Hepatocyte (in vitro differentiated cells): ENCODE measurements at regions not wholly inside any gene's neighbourhood (a gene's known extent, or its start where the extent isn't known, plus 50 kb on each side); places are given as distances from the start of the nearest gene placed in this dataset.

Source experiments
- DNase-seq: peaks from one replicate; pipeline ENCODE4 v3.0.0-alpha.2; 2016; ENCODE audit warnings: low spot score
- H2AFZ ChIP-seq: fragments of 200-600 bp; sonication (generic); 2 replicates; pipeline ENCODE4 v1.6.0; 2016; ENCODE audit warnings: antibody characterized with exemption, mild to moderate bottlenecking
- H3K27ac ChIP-seq: fragments of 200-600 bp; sonication (generic); 2 replicates; pipeline ENCODE4 v1.5.1; 2016; ENCODE audit warnings: mild to moderate bottlenecking
- H3K27me3 ChIP-seq: fragments of 200-600 bp; sonication (generic); 2 replicates; pipeline ENCODE4 v1.6.1; 2016
- H3K36me3 ChIP-seq: fragments of 200-600 bp; sonication (generic); replicated peaks from 2 replicates; pipeline ENCODE4 v1.5.1; 2016; ENCODE audit warnings: low read depth; ENCODE audit not compliant: insufficient read depth
- H3K4me1 ChIP-seq: fragments of 200-600 bp; sonication (generic); 2 replicates; pipeline ENCODE4 v1.5.1; 2016; ENCODE audit warnings: mild to moderate bottlenecking, moderate library complexity; ENCODE audit not compliant: insufficient read depth
- H3K4me2 ChIP-seq: fragments of 200-600 bp; sonication (generic); 2 replicates; pipeline ENCODE4 v1.6.0; 2016
- H3K4me3 ChIP-seq: fragments of 200-600 bp; sonication (generic); 2 replicates; pipeline ENCODE4 v1.5.1; 2016; ENCODE audit warnings: mild to moderate bottlenecking
- H3K79me2 ChIP-seq: fragments of 200-600 bp; sonication (generic); 2 replicates; pipeline ENCODE4 v1.6.0; 2017; ENCODE audit warnings: mild to moderate bottlenecking
- H3K9me2 ChIP-seq: fragments of 200-600 bp; sonication (generic); replicated peaks from 2 replicates; pipeline ENCODE4 v1.6.0; 2017; ENCODE audit warnings: mild to moderate bottlenecking; ENCODE audit not compliant: insufficient read depth
- H3K9me3 ChIP-seq: fragments of 200-600 bp; sonication (generic); 2 replicates; pipeline ENCODE4 v1.5.1; 2016; ENCODE audit warnings: low read depth, mild to moderate bottlenecking
- H4K20me1 ChIP-seq: fragments of 200-600 bp; sonication (generic); 2 replicates; pipeline ENCODE4 v1.6.0; 2016; ENCODE audit warnings: mild to moderate bottlenecking; ENCODE audit not compliant: insufficient read depth, poor library complexity, severe bottlenecking
- EZH2 ChIP-seq: fragments of 200-600 bp; sonication (generic); IDR thresholded peaks from 2 replicates; pipeline ENCODE4 v1.6.1; 2016; ENCODE audit warnings: antibody characterized with exemption, mild to moderate bottlenecking, borderline replicate concordance
- EZH2phosphoT487 ChIP-seq: fragments of 200-600 bp; sonication (generic); IDR thresholded peaks from one replicate; pipeline ENCODE4 v1.6.1; 2018; ENCODE audit warnings: antibody characterized with exemption, mild to moderate bottlenecking, low read depth, moderate library complexity; ENCODE audit not compliant: unreplicated experiment, severe bottlenecking
- WGBS: methylation state at CpG from one replicate; pipeline ENCODE4 v1.1.6; 2016; ENCODE audit warnings: low lambda C conversion rate; ENCODE audit errors: missing lambda C conversion rate; 5-methylcytosine and 5-hydroxymethylcytosine counted together
- TF ChIP-seq, protein P1 (sequence below): fragments of 200-600 bp; sonication (generic); IDR thresholded peaks from 2 replicates; pipeline ENCODE4 v1.5.1; 2016; ENCODE audit warnings: antibody characterized with exemption, mild to moderate bottlenecking; ENCODE audit not compliant: poor library complexity

DNA sequence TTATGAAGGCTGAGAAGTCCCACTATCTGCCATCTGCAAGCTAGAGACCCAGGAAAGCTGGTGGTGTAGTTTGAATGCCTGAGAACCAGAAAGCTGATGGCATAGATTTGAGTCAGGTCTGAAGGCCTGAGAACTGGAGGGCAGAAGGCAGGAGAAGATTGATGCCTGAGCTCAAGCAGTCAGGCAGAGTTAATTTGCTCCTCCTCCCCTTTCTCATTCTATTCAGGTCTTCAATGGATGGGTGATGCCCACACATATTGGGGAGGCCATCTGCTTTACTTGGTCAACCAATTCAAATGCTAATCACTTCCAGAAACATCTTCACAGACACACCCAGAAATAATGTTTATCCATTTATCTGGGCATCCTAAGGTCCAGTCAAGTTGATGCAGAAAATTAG lies 87.6 kb upstream of the CPLX2 start:
- Histone ChIP-seq H2AFZ (no peak overlapping the region), H3K27ac (no peak overlapping the region), H3K4me1 (no peaks in the 10 kb centered on the region), H3K4me2 (no peak overlapping the region), H3K9me3 (no peaks in the 10 kb centered on the region), H3K79me2 (no peaks in the 10 kb centered on the region), H3K27me3 (peaks cover 35% of the 10 kb centered on the region), H3K36me3 (no peaks in the 10 kb centered on the region), H3K9me2 (no peaks in the 10 kb centered on the region), H3K4me3 (no peak overlapping the region), H4K20me1 (no peaks in the 10 kb centered on the region)
- TF ChIP-seq, protein P1, sequence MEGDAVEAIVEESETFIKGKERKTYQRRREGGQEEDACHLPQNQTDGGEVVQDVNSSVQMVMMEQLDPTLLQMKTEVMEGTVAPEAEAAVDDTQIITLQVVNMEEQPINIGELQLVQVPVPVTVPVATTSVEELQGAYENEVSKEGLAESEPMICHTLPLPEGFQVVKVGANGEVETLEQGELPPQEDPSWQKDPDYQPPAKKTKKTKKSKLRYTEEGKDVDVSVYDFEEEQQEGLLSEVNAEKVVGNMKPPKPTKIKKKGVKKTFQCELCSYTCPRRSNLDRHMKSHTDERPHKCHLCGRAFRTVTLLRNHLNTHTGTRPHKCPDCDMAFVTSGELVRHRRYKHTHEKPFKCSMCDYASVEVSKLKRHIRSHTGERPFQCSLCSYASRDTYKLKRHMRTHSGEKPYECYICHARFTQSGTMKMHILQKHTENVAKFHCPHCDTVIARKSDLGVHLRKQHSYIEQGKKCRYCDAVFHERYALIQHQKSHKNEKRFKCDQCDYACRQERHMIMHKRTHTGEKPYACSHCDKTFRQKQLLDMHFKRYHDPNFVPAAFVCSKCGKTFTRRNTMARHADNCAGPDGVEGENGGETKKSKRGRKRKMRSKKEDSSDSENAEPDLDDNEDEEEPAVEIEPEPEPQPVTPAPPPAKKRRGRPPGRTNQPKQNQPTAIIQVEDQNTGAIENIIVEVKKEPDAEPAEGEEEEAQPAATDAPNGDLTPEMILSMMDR: no peak
- TF ChIP-seq EZH2 (no peak), EZH2phosphoT487 (no peak)
- DNase-seq: no peak

DNA sequence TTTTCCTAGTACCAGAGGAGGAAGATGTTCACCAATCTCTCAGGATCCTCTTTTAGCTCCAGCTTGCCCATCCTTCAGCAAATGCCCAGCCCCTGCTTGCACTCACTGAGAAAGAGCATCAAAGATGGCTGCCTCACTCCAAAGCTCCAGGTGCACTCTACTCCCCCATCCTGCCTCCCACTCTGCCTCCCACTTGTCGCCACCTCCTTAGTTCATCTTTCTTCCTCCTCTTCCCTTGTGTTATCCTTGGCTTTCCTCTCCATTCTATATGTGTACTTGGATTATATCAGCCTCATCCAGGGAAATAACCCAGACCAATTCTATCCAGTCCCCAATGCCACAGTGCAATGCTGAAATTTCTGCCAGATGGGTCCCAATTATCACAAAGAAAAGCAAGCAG lies 87.1 kb upstream of the CPLX2 start:
- H2AFZ ChIP-seq: no peak overlapping the region
- H3K27me3 ChIP-seq: peaks cover 35% of the 10 kb centered on the region
- WGBS: 81% methylated on average over 1 of the region's 1 CpG

DNA sequence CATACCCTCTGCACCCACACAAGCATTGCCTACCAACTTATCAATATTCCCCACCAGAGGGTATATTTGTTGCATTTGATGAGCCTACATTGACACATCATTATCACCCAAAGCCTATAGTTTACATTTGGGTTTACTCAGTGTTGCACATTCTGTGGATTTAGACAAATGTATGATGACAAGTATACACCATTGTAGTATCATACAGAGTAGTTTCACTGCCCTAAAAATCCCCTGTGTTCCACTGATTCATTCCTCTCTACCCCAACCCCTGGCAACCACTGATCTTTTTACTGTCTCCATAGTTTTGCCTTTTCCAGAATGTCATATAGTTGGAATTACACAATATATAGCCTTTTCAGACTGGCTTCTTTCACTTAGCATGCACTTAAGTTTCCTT lies 85.7 kb upstream of the CPLX2 start:
- Histone ChIP-seq H3K36me3 (no peaks in the 10 kb centered on the region), H3K4me2 (no peak overlapping the region), H3K9me2 (no peaks in the 10 kb centered on the region), H3K27ac (no peak overlapping the region), H2AFZ (no peak overlapping the region), H4K20me1 (no peaks in the 10 kb centered on the region), H3K9me3 (no peaks in the 10 kb centered on the region), H3K4me3 (no peak overlapping the region), H3K4me1 (no peaks in the 10 kb centered on the region), H3K79me2 (no peaks in the 10 kb centered on the region), H3K27me3 (peaks cover 32% of the 10 kb centered on the region)
- TF ChIP-seq, protein P1: no peak
- TF ChIP-seq EZH2 (no peak), EZH2phosphoT487 (no peak)
- no peak for DNase-seq

More for the DNA sequence above, 87.1 kb upstream of the CPLX2 start:
- Histone ChIP-seq H3K9me3 (no peaks in the 10 kb centered on the region), H3K36me3 (no peaks in the 10 kb centered on the region), H3K79me2 (no peaks in the 10 kb centered on the region), H3K4me3 (no peak overlapping the region), H3K27ac (no peak overlapping the region), H3K4me1 (no peaks in the 10 kb centered on the region), H3K4me2 (no peak overlapping the region), H3K9me2 (no peaks in the 10 kb centered on the region), H4K20me1 (no peaks in the 10 kb centered on the region)
- TF ChIP-seq EZH2: no peak
- no peak for DNase-seq

DNA sequence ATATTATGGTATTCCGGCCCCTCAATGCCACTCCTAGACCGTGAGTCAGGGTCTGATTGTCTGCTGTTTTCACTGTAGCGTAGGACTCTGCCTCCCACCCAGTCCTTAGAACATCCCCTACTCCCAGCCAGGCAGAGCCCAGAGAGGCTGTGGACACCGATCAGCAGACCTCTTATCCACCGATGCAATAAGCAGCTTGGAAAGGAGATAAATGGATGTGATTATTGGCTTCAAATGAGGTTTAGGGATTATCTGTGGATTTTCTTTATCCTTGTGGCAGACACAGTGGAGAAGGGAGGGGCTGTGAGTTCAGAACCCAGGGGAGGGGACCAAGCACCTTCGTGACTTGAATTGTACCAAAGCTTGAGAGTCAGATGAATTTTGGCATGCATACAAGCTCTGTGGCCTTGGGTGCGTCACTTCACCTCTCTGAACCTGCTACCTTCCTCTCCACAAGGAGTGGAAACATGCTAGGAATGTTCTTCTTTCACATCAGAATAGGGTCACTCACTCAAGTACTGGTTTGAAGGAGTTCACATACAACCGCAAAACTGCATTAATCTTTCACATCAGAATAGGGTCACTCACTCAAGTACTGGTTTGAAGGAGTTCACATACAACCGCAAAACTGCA lies 83.1 kb upstream of the CPLX2 start:
- H3K4me1 ChIP-seq: no peaks in the 10 kb centered on the region
- TF ChIP-seq, protein P1: no peak
- TF ChIP-seq EZH2 (no peak), EZH2phosphoT487 (no peak)
- no peaks in the 10 kb centered on the region for H3K79me2 ChIP-seq
- H3K4me2 ChIP-seq: no peak overlapping the region
- peaks cover 22% of the 10 kb centered on the region for H3K27me3 ChIP-seq
- no peak overlapping the region for H2AFZ ChIP-seq
- no peak overlapping the region for H3K4me3 ChIP-seq
- no peaks in the 10 kb centered on the region for H3K36me3 ChIP-seq
- no peak overlapping the region for H3K27ac ChIP-seq
- H4K20me1 ChIP-seq: no peaks in the 10 kb centered on the region
- H3K9me2 ChIP-seq: no peaks in the 10 kb centered on the region
- 54% methylated on average over 9 of the region's 9 CpGs for WGBS
- DNase-seq: no peak
- no peaks in the 10 kb centered on the region for H3K9me3 ChIP-seq
